HEK293T (cell line): ENCODE measurements at regions not wholly inside any gene's neighbourhood (a gene's known extent, or its start where the extent isn't known, plus 50 kb on each side); places are given as distances from the start of the nearest gene placed in this dataset.
A peak's percentile ranks its signal among the peaks of the same experiment; 100 is the strongest.
"Not testable (repeated sequence)": the region's sequence is repeated elsewhere in the genome, so short reads cannot be mapped to it uniquely, and the experiment has no call there.

Source experiments
- CTCF ChIA-PET: fragments of 350-600 bp; formaldehyde crosslinking; extraction: SDS; loops from one replicate; lab custom pipeline; 2021; ENCODE audit warnings: antibody characterized with exemption, inconsistent platforms; lab: Yijun Ruan, JAX
- POLR2A ChIA-PET: fragments of 350-600 bp; formaldehyde crosslinking; extraction: SDS; loops from one replicate; lab custom pipeline; 2020; ENCODE audit warnings: antibody characterized with exemption, inconsistent platforms; lab: Yijun Ruan, JAX
- DNase-seq: peaks from one replicate; pipeline ENCODE4 v3.0.0; 2012; ENCODE audit warnings: mixed read lengths; ENCODE audit errors: extremely low spot score
- ARNT ChIP-seq: fragments of 450-650 bp; IDR thresholded peaks from 2 replicates; pipeline ENCODE4 v1.6.1; 2017; ENCODE audit warnings: mild to moderate bottlenecking
- BHLHE40 ChIP-seq: fragments of 450-650 bp; IDR thresholded peaks from 2 replicates; pipeline ENCODE4 v1.6.1; 2016; ENCODE audit warnings: mild to moderate bottlenecking, moderate library complexity, borderline replicate concordance
- CTBP1 ChIP-seq: fragments of 450-650 bp; IDR thresholded peaks from 2 replicates; pipeline ENCODE4 v1.6.1; 2016; ENCODE audit warnings: borderline replicate concordance
- ELF4 ChIP-seq: fragments of 450-650 bp; IDR thresholded peaks from 2 replicates; pipeline ENCODE4 v1.6.1; 2017; ENCODE audit warnings: antibody characterized with exemption
- FOXA1 ChIP-seq: fragments of 450-650 bp; IDR thresholded peaks from 2 replicates; pipeline ENCODE4 v1.6.1; 2016; ENCODE audit warnings: mild to moderate bottlenecking
- FOXK2 ChIP-seq: fragments of 450-650 bp; IDR thresholded peaks from 2 replicates; pipeline ENCODE4 v1.6.1; 2016; ENCODE audit warnings: mild to moderate bottlenecking
- FOXM1 ChIP-seq: fragments of 450-650 bp; IDR thresholded peaks from 2 replicates; pipeline ENCODE4 v1.6.1; 2017; ENCODE audit warnings: mild to moderate bottlenecking, borderline replicate concordance
- HDGF ChIP-seq: fragments of 450-650 bp; IDR thresholded peaks from 2 replicates; pipeline ENCODE4 v1.6.1; 2017; ENCODE audit warnings: antibody characterized with exemption, borderline replicate concordance
- L3MBTL2 ChIP-seq: fragments of 450-650 bp; conservative IDR thresholded peaks from 2 replicates; pipeline ENCODE4 v1.6.1; 2016; ENCODE audit warnings: mild to moderate bottlenecking
- LEF1 ChIP-seq: fragments of 450-650 bp; IDR thresholded peaks from 2 replicates; pipeline ENCODE4 v1.6.1; 2017; ENCODE audit warnings: mild to moderate bottlenecking, borderline replicate concordance
- NFRKB ChIP-seq: fragments of 450-650 bp; IDR thresholded peaks from 2 replicates; pipeline ENCODE4 v1.6.1; 2016; ENCODE audit warnings: mild to moderate bottlenecking, moderate library complexity
- SP1 ChIP-seq: fragments of 450-650 bp; IDR thresholded peaks from 2 replicates; pipeline ENCODE4 v1.6.1; 2017
- SUZ12 ChIP-seq: fragments of 450-650 bp; IDR thresholded peaks from 2 replicates; pipeline ENCODE4 v1.6.1; 2016; ENCODE audit warnings: mild to moderate bottlenecking
- TARDBP ChIP-seq: fragments of 450-650 bp; IDR thresholded peaks from 2 replicates; pipeline ENCODE4 v1.6.1; 2016
- ZNF384 ChIP-seq: fragments of 450-650 bp; IDR thresholded peaks from 2 replicates; pipeline ENCODE4 v1.6.1; 2016
- TF ChIP-seq, protein P1 (sequence below): fragments of 450-650 bp; IDR thresholded peaks from 2 replicates; pipeline ENCODE4 v1.6.1; 2016

DNA sequence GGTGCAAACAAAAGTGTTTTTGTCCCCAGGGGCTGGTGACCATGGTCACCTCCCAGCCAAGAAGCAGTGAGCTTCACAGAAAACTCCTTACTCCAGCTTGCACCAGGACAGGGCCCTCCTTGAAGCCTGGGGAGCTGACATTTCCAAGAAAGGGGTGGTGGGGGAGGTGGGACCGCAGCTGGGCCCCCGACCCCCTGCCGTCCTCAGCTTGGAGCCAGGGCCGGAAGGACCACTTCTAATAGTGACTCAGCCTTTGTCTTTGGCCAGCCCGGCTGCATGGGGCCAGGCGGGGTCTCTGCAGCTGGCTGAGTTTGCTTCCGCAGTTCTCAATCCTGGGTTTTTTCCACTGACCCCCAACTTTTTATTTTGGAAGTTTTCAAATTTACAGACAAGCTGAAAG lies 136.5 kb upstream of the POU3F1 start:
- no peak for TF ChIP-seq ELF4
- TF ChIP-seq SP1 = no peak
- TF ChIP-seq ZNF384 = no peak
- no peak for TF ChIP-seq HDGF
- no peak for TF ChIP-seq ARNT
- TF ChIP-seq SUZ12 = no peak
- no peak for TF ChIP-seq L3MBTL2
- no peak for TF ChIP-seq FOXK2
- CTCF ChIA-PET = no interaction called here
- no peak for DNase-seq
- POLR2A ChIA-PET = no interaction called here

DNA sequence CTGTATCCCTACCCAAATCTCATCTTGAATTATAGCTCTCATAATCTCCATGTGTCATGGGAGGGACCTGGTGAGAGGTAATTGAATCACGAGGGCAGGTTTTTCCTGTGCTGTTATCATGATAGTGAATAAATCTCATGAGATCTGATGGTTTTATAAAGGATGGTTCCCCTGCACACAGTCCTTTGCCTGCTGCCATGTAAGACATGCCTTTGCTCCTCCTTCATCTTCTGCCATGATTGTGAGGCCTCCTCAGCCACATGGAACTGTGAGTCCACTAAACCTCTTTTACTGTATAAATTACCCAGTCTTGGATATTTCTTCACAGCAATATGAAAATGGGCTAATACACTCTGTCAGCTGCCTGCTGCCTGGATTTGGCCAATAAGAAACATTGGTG lies 133.8 kb upstream of the POU3F1 start:
- POLR2A ChIA-PET, CTCF ChIA-PET: not testable (repeated sequence)

DNA sequence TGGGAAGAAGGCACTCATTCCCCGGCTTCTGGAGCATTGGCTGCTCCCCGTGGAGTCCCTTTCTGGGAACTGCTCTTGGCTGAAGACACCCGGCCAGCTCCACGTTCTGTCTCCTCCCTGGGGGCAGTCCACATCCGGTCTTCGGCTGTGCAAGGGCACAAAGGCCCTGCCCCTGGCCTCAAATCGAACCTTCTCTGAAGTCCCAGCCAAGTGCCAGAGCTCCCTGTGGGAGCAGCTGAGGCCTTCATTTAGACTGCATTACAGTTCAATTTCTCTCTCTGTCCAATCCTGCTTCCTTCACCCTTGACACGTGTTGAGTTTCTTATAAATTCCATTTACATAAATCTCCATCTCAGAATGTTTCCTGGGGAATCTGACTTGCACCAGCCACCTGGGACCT lies 132.9 kb upstream of the POU3F1 start:
- no peak for TF ChIP-seq TARDBP
- no peak for TF ChIP-seq ZNF384
- TF ChIP-seq FOXK2 = no peak
- no peak for TF ChIP-seq HDGF
- TF ChIP-seq FOXM1 = no peak
- TF ChIP-seq ELF4 = no peak
- TF ChIP-seq LEF1 = no peak
- TF ChIP-seq, protein P1, sequence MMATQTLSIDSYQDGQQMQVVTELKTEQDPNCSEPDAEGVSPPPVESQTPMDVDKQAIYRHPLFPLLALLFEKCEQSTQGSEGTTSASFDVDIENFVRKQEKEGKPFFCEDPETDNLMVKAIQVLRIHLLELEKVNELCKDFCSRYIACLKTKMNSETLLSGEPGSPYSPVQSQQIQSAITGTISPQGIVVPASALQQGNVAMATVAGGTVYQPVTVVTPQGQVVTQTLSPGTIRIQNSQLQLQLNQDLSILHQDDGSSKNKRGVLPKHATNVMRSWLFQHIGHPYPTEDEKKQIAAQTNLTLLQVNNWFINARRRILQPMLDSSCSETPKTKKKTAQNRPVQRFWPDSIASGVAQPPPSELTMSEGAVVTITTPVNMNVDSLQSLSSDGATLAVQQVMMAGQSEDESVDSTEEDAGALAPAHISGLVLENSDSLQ = no peak
- no peak for TF ChIP-seq CTBP1
- TF ChIP-seq SP1 = no peak
- no peak for TF ChIP-seq FOXA1
- TF ChIP-seq SUZ12 = no peak
- no peak for TF ChIP-seq L3MBTL2
- no peak for TF ChIP-seq NFRKB
- TF ChIP-seq BHLHE40 = no peak
- no peak for TF ChIP-seq ARNT
- POLR2A ChIA-PET = no interaction called here
- no peak for DNase-seq

More for the DNA sequence above, 133.8 kb upstream of the POU3F1 start:
- DNase-seq = not testable (repeated sequence)

DNA sequence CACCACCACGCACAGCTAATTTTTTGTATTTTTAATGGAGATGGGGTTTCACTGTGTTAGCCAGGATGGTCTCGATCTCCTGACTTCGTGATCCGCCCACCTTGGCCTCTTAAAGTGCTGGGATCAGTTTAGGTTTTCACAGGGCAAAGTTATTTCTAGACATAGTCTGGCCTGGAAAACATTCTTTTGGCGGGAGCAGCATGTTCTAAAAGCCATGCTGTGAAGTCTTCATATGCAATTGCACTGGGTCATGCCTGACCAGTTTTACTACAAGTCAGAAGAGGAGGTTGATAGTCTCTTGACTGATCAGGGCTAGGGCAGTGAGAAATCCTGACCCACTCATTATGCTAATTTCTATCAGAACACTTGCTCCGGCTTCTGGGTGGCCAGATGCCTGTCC lies 131.6 kb upstream of the POU3F1 start:
- no peak for DNase-seq
- TF ChIP-seq L3MBTL2 = 0 out of 2 replicates have a peak, but pooled peaks have one; percentile 20
- no peak for TF ChIP-seq FOXA1
- ChIA-PET CTCF (no interaction called here), POLR2A (no interaction called here)

More for the DNA sequence above, 132.9 kb upstream of the POU3F1 start:
- CTCF ChIA-PET = interaction anchor here (0.5 kb wide), 1 partner anchor 551 kb away, joined by 3 read pairs; no protein-coding TSS in a partner anchor

DNA sequence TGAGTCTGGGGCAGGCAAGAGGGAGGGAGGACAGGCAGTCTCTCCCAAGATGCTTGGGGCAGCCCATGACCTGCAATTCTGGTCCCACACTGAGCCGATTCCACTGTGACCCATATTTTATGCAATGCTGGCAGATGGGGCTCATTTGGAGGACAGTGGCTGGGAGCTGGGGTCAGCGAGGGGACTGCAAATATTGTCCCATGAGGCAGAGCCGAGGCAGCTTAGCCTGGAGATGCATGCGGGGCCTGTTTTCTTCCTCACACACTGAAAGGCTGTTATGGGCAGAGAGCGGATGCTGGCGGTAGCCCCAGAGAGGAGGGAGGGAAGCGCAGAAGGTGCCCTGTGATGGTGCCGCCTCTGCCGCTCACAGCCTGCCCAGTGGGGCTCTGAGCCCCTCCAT lies 128.5 kb upstream of the POU3F1 start:
- ChIA-PET POLR2A (interaction anchor here (0.7 kb wide), 1 partner anchor 700 kb away, joined by 3 read pairs; no protein-coding TSS in a partner anchor), CTCF (no interaction called here)
- TF ChIP-seq ZNF384 (no peak), FOXK2 (no peak), NFRKB (no peak), LEF1 (no peak)
- DNase-seq = no peak

DNA sequence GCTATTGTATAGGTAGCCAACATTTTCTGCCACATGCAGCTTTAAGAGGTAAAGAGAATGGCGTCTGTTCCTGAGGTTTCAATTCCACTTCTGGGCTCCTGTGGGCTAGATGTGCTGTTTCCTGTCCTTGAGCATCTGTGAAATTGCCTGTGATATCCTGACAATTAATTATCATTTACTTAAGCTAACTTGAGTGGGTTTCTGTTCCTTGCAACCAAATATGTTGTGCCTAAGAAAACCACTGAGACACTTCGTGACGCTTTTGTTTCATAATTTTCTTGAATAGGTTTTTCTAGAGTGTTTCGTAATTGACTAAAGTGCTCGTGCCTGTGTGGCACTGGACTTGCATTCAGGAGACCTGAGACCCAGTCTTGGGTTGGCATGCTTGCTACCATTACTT lies 127.3 kb upstream of the POU3F1 start:
- no peak for DNase-seq
- POLR2A ChIA-PET = no interaction called here
- CTCF ChIA-PET = no interaction called here
- TF ChIP-seq L3MBTL2 (no peak), FOXA1 (no peak), ZNF384 (no peak), ARNT (no peak), SP1 (no peak), FOXK2 (no peak), NFRKB (no peak), HDGF (no peak), CTBP1 (no peak), SUZ12 (no peak), BHLHE40 (no peak), LEF1 (no peak), ELF4 (no peak), FOXM1 (no peak), TARDBP (no peak)
- TF ChIP-seq, protein P1 = no peak

DNA sequence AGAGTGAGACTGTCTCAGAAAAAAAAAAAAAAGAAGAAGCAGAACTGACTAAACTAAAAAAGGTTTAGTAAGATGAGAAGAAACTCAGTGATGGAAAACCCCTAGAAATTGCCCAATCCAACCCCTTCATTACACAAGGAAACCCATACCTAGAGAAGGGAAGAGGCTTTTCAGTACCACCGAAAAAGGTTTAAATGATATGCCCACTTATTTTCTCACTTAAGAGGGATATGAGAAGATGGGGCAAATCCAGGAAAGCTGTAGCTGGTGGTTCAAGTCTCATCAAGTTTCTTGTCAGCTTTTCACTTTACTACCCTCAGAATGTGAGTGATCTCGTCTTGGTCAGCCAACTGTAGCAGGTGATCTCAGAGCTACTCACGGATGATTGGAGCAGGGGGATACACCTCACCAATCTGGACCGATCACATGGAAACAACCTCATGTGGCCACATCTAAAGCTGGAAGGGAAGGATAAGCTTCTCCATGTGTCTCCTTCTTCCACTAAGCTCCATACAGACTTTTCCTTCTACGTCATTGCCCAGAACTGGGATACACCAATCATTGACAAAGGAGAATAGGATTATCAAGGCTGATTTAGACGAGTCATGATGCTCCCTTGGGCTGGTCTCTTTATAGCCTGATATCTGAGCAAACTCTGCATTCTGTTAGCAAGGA lies 126.7 kb upstream of the POU3F1 start:
- CTCF ChIA-PET = no interaction called here
- TF ChIP-seq SP1 (no peak), NFRKB (no peak), ELF4 (no peak), SUZ12 (no peak), FOXA1 (no peak), TARDBP (no peak), L3MBTL2 (no peak), FOXK2 (no peak), CTBP1 (no peak), ZNF384 (no peak), HDGF (no peak), FOXM1 (no peak), ARNT (no peak)
- TF ChIP-seq, protein P1 = no peak
- POLR2A ChIA-PET = no interaction called here

More for the DNA sequence above, 126.7 kb upstream of the POU3F1 start:
- no peak for DNase-seq
